Upper lobe of left lung (tissue), 4 donors: ENCODE measurements at regions not wholly inside any gene's neighbourhood (a gene's known extent, or its start where the extent isn't known, plus 50 kb on each side); places are given as distances from the start of the nearest gene placed in this dataset.

Experiments used
- CTCF ChIP-seq, 6 experiments: fragments of 450-650 bp in 4 of 6; fragments of 200-600 bp in 2 of 6; sonication (generic) in 2 of 6; IDR thresholded peaks; one replicate each; pipeline ENCODE4 v1.5.1; 2016 to 2019; ENCODE audit warnings: antibody characterized with exemption in 6 of 6
- EP300 ChIP-seq, 4 donors: sonication (generic); formaldehyde crosslinking; IDR thresholded peaks; one replicate each; pipeline ENCODE4 v1.5.1; 2017; ENCODE audit warnings: antibody characterized with exemption in 4 of 4, control low read depth in 2 of 4
- POLR2A ChIP-seq, 4 donors: fragments of 450-650 bp; IDR thresholded peaks; one replicate each; pipeline ENCODE4 v1.5.1; 2016 to 2017; ENCODE audit warnings: antibody characterized with exemption in 4 of 4, mild to moderate bottlenecking in 2 of 4
- POLR2AphosphoS5 ChIP-seq, 2 donors: sonication (generic); formaldehyde crosslinking; IDR thresholded peaks; one replicate each; pipeline ENCODE4 v1.5.1; 2017; ENCODE audit warnings: antibody characterized with exemption in 2 of 2

GRCh38 chr7:108629651-108630400 is 60.2 kb downstream of the DNAJB9 start:
- TF ChIP-seq POLR2AphosphoS5 (IDR thresholded peaks at IDR 0.05) (no peak), POLR2A (IDR thresholded peaks at IDR 0.05) (no peak), CTCF (IDR thresholded peaks at IDR 0.05) (no peak), EP300 (IDR thresholded peaks at IDR 0.05) (no peak)
